Adrenal gland (tissue), 5 donors: ENCODE measurements at regions not wholly inside any gene's neighbourhood (a gene's known extent, or its start where the extent isn't known, plus 50 kb on each side); places are given as distances from the start of the nearest gene placed in this dataset.

Experiments
- POLR2A ChIP-seq, 2 donors: fragments of 450-650 bp; IDR thresholded peaks; one replicate each; pipeline ENCODE4 v1.6.1; 2017; ENCODE audit warnings: antibody characterized with exemption in 2 of 2, mild to moderate bottlenecking in 2 of 2, moderate library complexity in 1 of 2
- TF ChIP-seq, protein P1 (sequence below), 6 experiments: fragments of 450-650 bp in 4 of 6; fragments of 200-600 bp in 2 of 6; sonication (generic) in 1 of 6; IDR thresholded peaks; 1 replicate in 5 of 6; 2 replicates in 1 of 6; pipeline versions ENCODE4 v1.5.1 to v1.8.0; 2016 to 2021; ENCODE audit warnings: antibody characterized with exemption in 6 of 6, mild to moderate bottlenecking in 2 of 6, moderate library complexity in 1 of 6
- donor health status: DM: no; HTN: no; CAD: no.

GRCh38 chr9:124196814-124197176, 61.0 kb upstream of the NEK6 start:
- TF ChIP-seq POLR2A (IDR thresholded peaks at IDR 0.05): no peak
- TF ChIP-seq, protein P1, sequence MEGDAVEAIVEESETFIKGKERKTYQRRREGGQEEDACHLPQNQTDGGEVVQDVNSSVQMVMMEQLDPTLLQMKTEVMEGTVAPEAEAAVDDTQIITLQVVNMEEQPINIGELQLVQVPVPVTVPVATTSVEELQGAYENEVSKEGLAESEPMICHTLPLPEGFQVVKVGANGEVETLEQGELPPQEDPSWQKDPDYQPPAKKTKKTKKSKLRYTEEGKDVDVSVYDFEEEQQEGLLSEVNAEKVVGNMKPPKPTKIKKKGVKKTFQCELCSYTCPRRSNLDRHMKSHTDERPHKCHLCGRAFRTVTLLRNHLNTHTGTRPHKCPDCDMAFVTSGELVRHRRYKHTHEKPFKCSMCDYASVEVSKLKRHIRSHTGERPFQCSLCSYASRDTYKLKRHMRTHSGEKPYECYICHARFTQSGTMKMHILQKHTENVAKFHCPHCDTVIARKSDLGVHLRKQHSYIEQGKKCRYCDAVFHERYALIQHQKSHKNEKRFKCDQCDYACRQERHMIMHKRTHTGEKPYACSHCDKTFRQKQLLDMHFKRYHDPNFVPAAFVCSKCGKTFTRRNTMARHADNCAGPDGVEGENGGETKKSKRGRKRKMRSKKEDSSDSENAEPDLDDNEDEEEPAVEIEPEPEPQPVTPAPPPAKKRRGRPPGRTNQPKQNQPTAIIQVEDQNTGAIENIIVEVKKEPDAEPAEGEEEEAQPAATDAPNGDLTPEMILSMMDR (IDR thresholded peaks at IDR 0.05): no peak
